IMR-90 (cell line): ENCODE measurements at regions not wholly inside any gene's neighbourhood (a gene's known extent, or its start where the extent isn't known, plus 50 kb on each side); places are given as distances from the start of the nearest gene placed in this dataset.

Source experiments
- ATAC-seq: fragments of 200-7000 bp; cut with Tn5 transposase; 2 replicates; pipeline ENCODE4 v1.9.1; 2020; ENCODE audit warnings: low read depth, mild to moderate bottlenecking, moderate library complexity
- BruUV-seq: library from RNA; stranded (reverse); fragments of 400-500 nt; replicated peaks from 2 replicates; lab custom pipeline; 2021; lab: Mats Ljungman, UMichigan
- CTCF ChIA-PET: fragments of 300-600 bp; formaldehyde crosslinking; extraction: SDS; loops from one replicate; lab custom pipeline; 2021; ENCODE audit warnings: antibody characterized with exemption; lab: Yijun Ruan, JAX
- POLR2A ChIA-PET: fragments of 300-600 bp; sonication (Branson Sonifier 250); formaldehyde crosslinking; loops from one replicate; lab custom pipeline; 2022; ENCODE audit warnings: antibody characterized with exemption; ENCODE audit not compliant: unreplicated experiment; lab: Charles Lee
- DNase-seq: peaks from one replicate; pipeline ENCODE4 v3.0.0; 2013
- H2AFZ ChIP-seq: replicated peaks from 2 replicates; pipeline ENCODE3; 2013; ENCODE audit warnings: low read length, mild to moderate bottlenecking; ENCODE audit not compliant: poor library complexity
- H2AK5ac ChIP-seq: 2 replicates; pipeline ENCODE4 v1.6.1; 2013; ENCODE audit warnings: low read depth, low read length, inconsistent platforms
- H2AK9ac ChIP-seq: replicated peaks from 2 replicates; pipeline ENCODE3; 2013; ENCODE audit warnings: mild to moderate bottlenecking, low read depth, low read length, moderate library complexity; ENCODE audit not compliant: poor library complexity
- H2BK120ac ChIP-seq: 2 replicates; pipeline ENCODE4 v1.6.1; 2013; ENCODE audit warnings: low read depth, low read length, inconsistent platforms
- H2BK15ac ChIP-seq: 3 replicates; pipeline ENCODE4 v1.6.1; 2013; ENCODE audit warnings: low read depth, low read length, inconsistent platforms
- H2BK20ac ChIP-seq: 2 replicates; pipeline ENCODE4 v1.6.1; 2013; ENCODE audit warnings: low read depth, mild to moderate bottlenecking, inconsistent platforms, low read length, moderate library complexity
- H2BK5ac ChIP-seq: 2 replicates; pipeline ENCODE4 v1.6.1; 2013; ENCODE audit warnings: mild to moderate bottlenecking, low read depth, low read length, inconsistent platforms; ENCODE audit not compliant: poor library complexity, severe bottlenecking
- H3K14ac ChIP-seq: replicated peaks from 2 replicates; pipeline ENCODE4 v1.6.1; 2013; ENCODE audit warnings: low read depth, low read length, inconsistent platforms
- H3K18ac ChIP-seq: 2 replicates; pipeline ENCODE4 v1.6.1; 2013; ENCODE audit warnings: low read depth, low read length, control low read depth
- H3K23ac ChIP-seq: 2 replicates; pipeline ENCODE4 v1.6.1; 2013; ENCODE audit warnings: low read depth, low read length, inconsistent platforms
- H3K27ac ChIP-seq: 2 replicates; pipeline ENCODE4 v1.5.1; 2013; ENCODE audit warnings: mild to moderate bottlenecking, control low read depth, low read length; ENCODE audit not compliant: insufficient read depth
- H3K27me3 ChIP-seq: 2 replicates; pipeline ENCODE4 v1.6.1; 2013; ENCODE audit warnings: low read length; ENCODE audit not compliant: control insufficient read depth, insufficient read depth
- H3K36me3 ChIP-seq: 2 replicates; pipeline ENCODE4 v1.6.1; 2013; ENCODE audit warnings: low read length, mixed read lengths; ENCODE audit not compliant: control insufficient read depth, insufficient read depth
- H3K4ac ChIP-seq: 2 replicates; pipeline ENCODE4 v1.6.1; 2013; ENCODE audit warnings: low read depth, low read length, inconsistent platforms
- H3K4me1 ChIP-seq: 2 replicates; pipeline ENCODE4 v1.6.1; 2013; ENCODE audit warnings: low read length, mixed read lengths; ENCODE audit not compliant: control insufficient read depth, insufficient read depth
- H3K4me2 ChIP-seq: 2 replicates; pipeline ENCODE4 v1.6.1; 2013; ENCODE audit warnings: low read depth, mild to moderate bottlenecking, control low read depth, low read length, moderate library complexity
- H3K4me3 ChIP-seq: 2 replicates; pipeline ENCODE4 v1.5.1; 2013; ENCODE audit warnings: low read depth, mild to moderate bottlenecking, control low read depth, low read length, moderate library complexity; ENCODE audit not compliant: insufficient read depth
- H3K56ac ChIP-seq: 2 replicates; pipeline ENCODE4 v1.6.1; 2013; ENCODE audit warnings: low read length, inconsistent platforms; ENCODE audit not compliant: insufficient read depth; ENCODE audit errors: extremely low read depth
- H3K79me1 ChIP-seq, 2 experiments: 2 replicates each; pipeline ENCODE4 v1.6.1; 2013; ENCODE audit warnings: low read length in 2 of 2, inconsistent platforms in 1 of 2, low read depth in 1 of 2
- H3K9ac ChIP-seq: 2 replicates; pipeline ENCODE4 v1.6.1; 2013; ENCODE audit warnings: low read depth, low read length, control low read depth
- H3K9me1 ChIP-seq: 2 replicates; pipeline ENCODE4 v1.6.1; 2013; ENCODE audit warnings: low read length, inconsistent platforms; ENCODE audit not compliant: insufficient read depth
- H3K9me3 ChIP-seq: 2 replicates; pipeline ENCODE4 v1.6.1; 2013; ENCODE audit warnings: low read length; ENCODE audit not compliant: control insufficient read depth, insufficient read depth
- H4K20me1 ChIP-seq: 2 replicates; pipeline ENCODE4 v1.6.1; 2013; ENCODE audit warnings: low read length, inconsistent platforms; ENCODE audit not compliant: insufficient read depth
- H4K5ac ChIP-seq: 2 replicates; pipeline ENCODE4 v1.6.1; 2013; ENCODE audit warnings: mild to moderate bottlenecking, low read depth, low read length, control low read depth
- H4K8ac ChIP-seq, 2 experiments: 2 replicates each; pipeline ENCODE4 v1.6.1; 2013; ENCODE audit warnings: low read depth in 2 of 2, low read length in 2 of 2, control low read depth in 1 of 2, inconsistent platforms in 1 of 2
- H4K91ac ChIP-seq: 2 replicates; pipeline ENCODE4 v1.6.1; 2013; ENCODE audit warnings: low read depth, low read length, inconsistent platforms; ENCODE audit not compliant: insufficient read depth
- BHLHE40 ChIP-seq: fragments of 150-350 bp; IDR thresholded peaks from 2 replicates; pipeline ENCODE4 v1.6.1; 2016; ENCODE audit warnings: mild to moderate bottlenecking, low read depth, low read length
- CEBPB ChIP-seq: IDR thresholded peaks from 2 replicates; pipeline ENCODE4 v1.6.1; 2012; ENCODE audit warnings: low read depth, low read length, improper control_type of control experiment
- FOS ChIP-seq: fragments of 150-350 bp; IDR thresholded peaks from 2 replicates; pipeline ENCODE4 v1.6.1; 2016; ENCODE audit warnings: low read depth, low read length
- MAFK ChIP-seq: IDR thresholded peaks from 2 replicates; pipeline ENCODE4 v1.6.1; 2012; ENCODE audit warnings: low read depth, low read length, improper control_type of control experiment
- MAZ ChIP-seq: IDR thresholded peaks from 2 replicates; pipeline ENCODE4 v1.6.1; 2012; ENCODE audit warnings: low read depth, mild to moderate bottlenecking, low read length, improper control_type of control experiment, moderate library complexity, borderline replicate concordance
- MXI1 ChIP-seq: IDR thresholded peaks from 2 replicates; pipeline ENCODE4 v1.6.1; 2012; ENCODE audit warnings: low read depth, mild to moderate bottlenecking, low read length, moderate library complexity, borderline replicate concordance
- NFE2L2 ChIP-seq: fragments of 150-350 bp; IDR thresholded peaks from 2 replicates; pipeline ENCODE4 v1.6.1; 2016; ENCODE audit warnings: low read depth, mild to moderate bottlenecking, low read length
- POLR2A ChIP-seq: IDR thresholded peaks from 2 replicates; pipeline ENCODE4 v1.6.1; 2012; ENCODE audit warnings: mild to moderate bottlenecking, low read depth, low read length
- RAD21 ChIP-seq: IDR thresholded peaks from 2 replicates; pipeline ENCODE4 v1.6.1; 2012; ENCODE audit warnings: low read length, improper control_type of control experiment
- RCOR1 ChIP-seq: IDR thresholded peaks from 2 replicates; pipeline ENCODE4 v1.6.1; 2012; ENCODE audit warnings: mild to moderate bottlenecking, low read length, improper control_type of control experiment; ENCODE audit not compliant: insufficient replicate concordance
- RFX5 ChIP-seq: IDR thresholded peaks from 2 replicates; pipeline ENCODE4 v1.8.0; 2012; ENCODE audit warnings: low read depth, mild to moderate bottlenecking, low read length, moderate library complexity
- WGBS, 2 experiments: methylation state at CpG; one replicate each; pipeline versions ENCODE4 v1.1.5 to v1.1.7; 2013; ENCODE audit warnings: missing lambda C conversion rate in 2 of 2; ENCODE audit not compliant: insufficient read length in 1 of 2; ENCODE audit errors: extremely low coverage in 2 of 2; 5-methylcytosine and 5-hydroxymethylcytosine counted together
- dilution Hi-C: fragments of 300-500 bp; cut with HindIII; formaldehyde crosslinking; loops from one replicate; pipeline ENCODE4 v1.14.3; 2018; ENCODE audit warnings: low sequenced_read_pairs; ENCODE audit not compliant: unreplicated experiment
- in situ Hi-C: fragments of 300-500 bp; cut with MboI; formaldehyde crosslinking; loops from 3 replicates; pipeline ENCODE4 v1.14.3; 2019; ENCODE audit warnings: low sequenced_read_pairs, inconsistent platforms, mixed read lengths
- intact Hi-C: fragments of 100-400 bp; cut with micrococcal nuclease; formaldehyde crosslinking; loops from 2 replicates; pipeline ENCODE4 v1.10.0; 2022
- TF ChIP-seq, protein P1 (sequence below): fragments of 150-350 bp; IDR thresholded peaks from 2 replicates; pipeline ENCODE4 v1.6.1; 2017; ENCODE audit warnings: mild to moderate bottlenecking, antibody characterized with exemption, low read length, low read depth

DNA sequence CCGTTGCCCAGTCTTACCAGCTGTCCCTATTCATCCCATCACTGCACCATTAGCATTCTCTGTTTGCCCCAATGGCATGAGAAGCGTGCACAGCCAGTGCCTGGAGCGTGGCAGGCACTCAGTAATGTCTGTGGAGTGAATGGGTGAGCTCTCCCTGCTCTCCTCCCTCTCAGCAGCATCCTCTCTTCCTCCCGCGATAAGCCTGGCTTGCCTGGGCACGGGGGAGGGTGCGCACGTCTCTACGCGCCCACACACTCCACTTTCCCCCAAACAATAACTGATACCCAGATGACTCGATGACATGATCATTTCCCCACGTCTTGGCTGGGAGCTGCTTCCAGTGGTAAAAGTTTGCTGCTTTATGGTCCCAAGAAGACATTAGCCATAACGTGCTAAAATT lies 81.8 kb upstream of the LINGO1 start:
- no peak overlapping the region for H2BK120ac ChIP-seq
- DNase-seq (no peak), ATAC-seq (no peak)
- no peak overlapping the region for H4K8ac ChIP-seq
- H3K36me3 ChIP-seq, result no peaks in the 10 kb centered on the region
- no peak overlapping the region for H2BK20ac ChIP-seq
- H3K4me3 ChIP-seq, result no peak overlapping the region
- no peak overlapping the region for H2AK5ac ChIP-seq
- H4K5ac ChIP-seq, result no peak overlapping the region
- TF ChIP-seq RCOR1, result no peak
- no peak for TF ChIP-seq NFE2L2
- no peak for TF ChIP-seq FOS
- no peak for TF ChIP-seq BHLHE40
- no peak for TF ChIP-seq MXI1
- no peak for TF ChIP-seq MAFK
- TF ChIP-seq RAD21, result no peak
- no peak for TF ChIP-seq MAZ
- no peak for TF ChIP-seq RFX5
- TF ChIP-seq, protein P1, sequence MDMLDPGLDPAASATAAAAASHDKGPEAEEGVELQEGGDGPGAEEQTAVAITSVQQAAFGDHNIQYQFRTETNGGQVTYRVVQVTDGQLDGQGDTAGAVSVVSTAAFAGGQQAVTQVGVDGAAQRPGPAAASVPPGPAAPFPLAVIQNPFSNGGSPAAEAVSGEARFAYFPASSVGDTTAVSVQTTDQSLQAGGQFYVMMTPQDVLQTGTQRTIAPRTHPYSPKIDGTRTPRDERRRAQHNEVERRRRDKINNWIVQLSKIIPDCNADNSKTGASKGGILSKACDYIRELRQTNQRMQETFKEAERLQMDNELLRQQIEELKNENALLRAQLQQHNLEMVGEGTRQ, result no peak
- no peak for TF ChIP-seq CEBPB
- no peak for TF ChIP-seq POLR2A
- in situ Hi-C loops (no loop called here), intact Hi-C loops (no loop called here), dilution Hi-C loops (no loop called here)
- H3K27ac ChIP-seq, result no peak overlapping the region
- WGBS, 2 experiments, result 37% methylated on average over 6 of the region's 13 CpGs; no CpG with 5 or more reads in 1 of the 2 experiments
- H3K56ac ChIP-seq, result no peak overlapping the region
- ChIA-PET CTCF (no interaction called here), POLR2A (no interaction called here)
- no peak overlapping the region for H2AFZ ChIP-seq
- no peak overlapping the region for H3K4ac ChIP-seq
- no peak overlapping the region for H3K23ac ChIP-seq
- H3K14ac ChIP-seq, result no peak overlapping the region
- H2BK15ac ChIP-seq, result no peak overlapping the region
- H4K91ac ChIP-seq, result no peak overlapping the region
- H3K9me3 ChIP-seq, result no peaks in the 10 kb centered on the region
- peaks cover 45% of the 10 kb centered on the region for H3K27me3 ChIP-seq
- no peak overlapping the region for H2AK9ac ChIP-seq
- no peaks in the 10 kb centered on the region for H3K79me1 ChIP-seq
- no peak overlapping the region for H2BK5ac ChIP-seq
- BruUV-seq, result no TSS peak
- H3K18ac ChIP-seq, result no peak overlapping the region
- no peak overlapping the region for H3K9ac ChIP-seq
- H3K4me1 ChIP-seq, result no peaks in the 10 kb centered on the region
- H3K4me2 ChIP-seq, result no peak overlapping the region
- no peaks in the 10 kb centered on the region for H3K9me1 ChIP-seq
- H4K20me1 ChIP-seq, result no peaks in the 10 kb centered on the region; the same call in 1 of the 2 replicates
